ENCODE measurements at regions not wholly inside any gene's neighbourhood (a gene's known extent, or its start where the extent isn't known, plus 50 kb on each side); places are given as distances from the start of the nearest gene placed in this dataset.
"Not testable (repeated sequence)": the region's sequence is repeated elsewhere in the genome, so short reads cannot be mapped to it uniquely, and the experiment has no call there.

DNA sequence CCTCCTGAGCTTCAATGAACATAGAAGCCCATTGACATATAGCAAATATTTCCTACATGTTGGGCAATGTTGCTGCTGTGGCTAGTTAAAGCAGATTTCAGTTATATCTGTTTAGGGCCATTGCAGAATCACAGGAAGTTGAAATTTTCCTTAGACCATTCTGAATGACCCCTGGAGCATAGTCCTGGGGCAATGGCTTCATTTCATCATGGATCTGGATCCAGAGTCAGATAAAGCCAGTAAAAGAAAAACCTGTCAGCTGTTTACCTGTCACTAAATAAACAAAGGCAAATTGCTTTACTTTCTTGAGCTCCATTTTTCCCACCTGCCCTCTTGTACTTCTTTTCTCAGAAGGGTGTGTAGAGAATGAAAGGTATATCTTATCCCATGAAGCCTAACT, 494.0 kb upstream of the MAP3K7 start:
- TF ChIP-seq, protein P1, sequence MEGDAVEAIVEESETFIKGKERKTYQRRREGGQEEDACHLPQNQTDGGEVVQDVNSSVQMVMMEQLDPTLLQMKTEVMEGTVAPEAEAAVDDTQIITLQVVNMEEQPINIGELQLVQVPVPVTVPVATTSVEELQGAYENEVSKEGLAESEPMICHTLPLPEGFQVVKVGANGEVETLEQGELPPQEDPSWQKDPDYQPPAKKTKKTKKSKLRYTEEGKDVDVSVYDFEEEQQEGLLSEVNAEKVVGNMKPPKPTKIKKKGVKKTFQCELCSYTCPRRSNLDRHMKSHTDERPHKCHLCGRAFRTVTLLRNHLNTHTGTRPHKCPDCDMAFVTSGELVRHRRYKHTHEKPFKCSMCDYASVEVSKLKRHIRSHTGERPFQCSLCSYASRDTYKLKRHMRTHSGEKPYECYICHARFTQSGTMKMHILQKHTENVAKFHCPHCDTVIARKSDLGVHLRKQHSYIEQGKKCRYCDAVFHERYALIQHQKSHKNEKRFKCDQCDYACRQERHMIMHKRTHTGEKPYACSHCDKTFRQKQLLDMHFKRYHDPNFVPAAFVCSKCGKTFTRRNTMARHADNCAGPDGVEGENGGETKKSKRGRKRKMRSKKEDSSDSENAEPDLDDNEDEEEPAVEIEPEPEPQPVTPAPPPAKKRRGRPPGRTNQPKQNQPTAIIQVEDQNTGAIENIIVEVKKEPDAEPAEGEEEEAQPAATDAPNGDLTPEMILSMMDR (IDR thresholded peaks at IDR 0.05) = no peak
- ATAC-seq (ENCODE audit: low FRiP score) (no peak), DNase-seq (ENCODE audit: low spot score) (no peak)

DNA sequence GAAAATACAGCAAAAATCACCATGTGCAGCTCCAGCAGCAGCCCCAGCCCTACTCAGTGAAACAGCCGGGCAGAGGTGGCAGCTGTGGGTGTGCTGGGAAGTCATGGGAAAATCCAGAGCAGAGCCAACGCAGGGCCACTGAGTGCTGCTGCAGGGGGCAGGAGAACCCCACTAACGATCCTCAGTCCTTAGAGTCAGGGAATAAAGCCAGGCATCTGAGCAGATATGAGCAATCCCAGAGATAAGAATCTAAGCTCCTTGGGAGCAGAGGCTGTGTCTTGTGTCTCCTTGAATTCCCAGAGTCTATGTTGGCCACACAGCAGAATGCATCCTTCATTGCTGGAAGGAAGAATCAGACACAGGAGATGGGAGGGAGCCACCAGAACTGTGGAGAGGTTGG, 493.1 kb upstream of the MAP3K7 start:
- no peak for ATAC-seq (ENCODE audit: low FRiP score)
- DNase-seq (ENCODE audit: low spot score) = no peak
- TF ChIP-seq, protein P1 (IDR thresholded peaks at IDR 0.05) = no peak

DNA sequence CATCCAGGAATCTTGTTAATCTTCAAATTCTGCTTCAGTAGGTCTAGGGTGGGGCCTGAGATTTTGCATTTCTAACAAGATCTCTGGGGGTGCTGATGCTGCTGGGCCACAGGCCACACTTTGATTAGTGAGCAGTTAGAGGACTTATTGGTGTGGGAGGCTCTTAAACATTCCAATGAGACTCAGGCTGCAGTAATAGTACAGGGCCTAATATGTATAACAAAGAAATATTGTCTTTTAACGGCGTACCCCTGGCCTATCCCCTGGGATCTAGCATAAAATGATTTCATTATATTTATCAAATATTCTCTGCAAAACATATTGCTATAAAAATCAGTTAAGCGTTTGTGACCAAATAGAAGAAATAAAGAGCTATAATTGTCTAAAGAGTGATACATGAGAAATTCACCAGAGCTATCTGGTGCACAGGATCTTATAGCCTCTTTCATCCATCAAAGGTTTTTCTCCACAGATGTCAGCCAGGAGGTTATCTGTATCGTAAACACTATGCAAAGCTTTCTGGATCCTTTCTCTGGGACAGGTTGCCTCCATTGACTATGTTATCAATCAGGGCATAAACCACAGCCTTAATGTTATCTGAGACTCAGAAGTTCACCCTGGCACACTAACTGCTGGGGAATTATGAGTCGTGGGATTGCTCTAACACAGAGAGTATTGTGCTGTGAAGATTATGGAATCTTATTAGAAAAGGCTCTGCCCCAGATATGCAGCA, 488.5 kb upstream of the MAP3K7 start:
- no peak for ATAC-seq (ENCODE audit: low FRiP score)
- TF ChIP-seq, protein P1 (IDR thresholded peaks at IDR 0.05) = no peak
- DNase-seq (ENCODE audit: low spot score) = no peak

DNA sequence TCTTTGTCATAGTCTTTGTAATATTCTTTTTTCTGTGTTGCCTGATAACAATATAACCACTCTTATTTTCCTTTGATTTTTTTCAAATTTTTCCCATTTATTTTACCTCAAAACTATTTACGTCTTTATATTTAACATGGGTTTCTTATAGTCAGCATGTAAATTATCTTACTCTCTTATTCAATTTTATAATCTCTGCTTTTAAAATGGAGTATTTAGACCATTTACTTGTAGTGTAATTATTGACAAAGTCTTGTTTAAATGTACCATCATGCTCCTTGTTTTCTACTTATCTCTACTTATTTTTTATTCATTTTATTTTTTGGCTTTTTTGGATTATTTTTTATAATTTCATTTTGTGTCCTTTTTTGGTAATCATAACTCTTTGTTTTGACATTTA, 476.5 kb upstream of the MAP3K7 start:
- ATAC-seq (ENCODE audit: low FRiP score) (no peak), DNase-seq (ENCODE audit: low spot score) (no peak)
- TF ChIP-seq, protein P1 (IDR thresholded peaks at IDR 0.05) = no peak

DNA sequence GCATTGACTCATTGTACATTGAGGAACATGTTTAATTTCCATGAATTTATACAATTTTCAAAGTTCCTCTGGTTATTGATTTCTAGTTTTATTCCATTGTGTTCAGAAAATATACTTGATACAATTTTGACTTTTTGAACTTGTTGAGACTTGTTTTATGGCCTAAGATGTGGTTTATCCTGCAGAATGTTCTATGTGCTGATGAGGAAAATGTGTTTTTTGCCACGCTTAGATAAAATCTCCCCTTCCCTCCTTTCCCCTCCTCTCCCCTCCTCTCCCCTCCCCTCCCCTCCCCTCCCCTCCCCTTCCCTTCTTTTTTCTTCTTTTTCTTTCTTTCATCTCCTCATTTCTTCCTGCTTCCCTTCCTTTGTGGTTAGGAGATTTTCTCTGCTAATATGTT, 470.8 kb upstream of the MAP3K7 start:
- DNase-seq (ENCODE audit: low spot score) (no peak), ATAC-seq (ENCODE audit: low FRiP score) (no peak)
- TF ChIP-seq, protein P1 (IDR thresholded peaks at IDR 0.05) = no peak

DNA sequence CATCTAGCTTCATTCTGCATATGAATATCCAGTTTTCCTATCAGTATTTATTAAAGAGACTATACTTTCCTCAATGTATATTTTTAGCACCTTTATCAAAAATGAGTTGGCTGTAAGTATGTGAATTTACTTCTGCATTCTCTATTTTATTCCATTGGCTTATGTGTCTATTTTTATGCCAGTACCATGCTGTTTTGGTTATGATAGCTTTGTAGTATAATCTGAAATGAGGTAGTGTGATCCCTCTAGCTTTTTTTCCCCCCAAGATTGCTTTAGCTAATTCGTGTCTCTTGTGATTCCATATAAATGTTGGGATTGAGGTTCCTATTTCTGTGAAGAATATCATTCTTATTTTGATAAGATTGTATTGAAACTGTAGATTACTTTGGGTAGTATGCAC, 469.1 kb upstream of the MAP3K7 start:
- ATAC-seq (ENCODE audit: low FRiP score) (no peak), DNase-seq (ENCODE audit: low spot score) (no peak)
- TF ChIP-seq, protein P1 (IDR thresholded peaks at IDR 0.05) = no peak

DNA sequence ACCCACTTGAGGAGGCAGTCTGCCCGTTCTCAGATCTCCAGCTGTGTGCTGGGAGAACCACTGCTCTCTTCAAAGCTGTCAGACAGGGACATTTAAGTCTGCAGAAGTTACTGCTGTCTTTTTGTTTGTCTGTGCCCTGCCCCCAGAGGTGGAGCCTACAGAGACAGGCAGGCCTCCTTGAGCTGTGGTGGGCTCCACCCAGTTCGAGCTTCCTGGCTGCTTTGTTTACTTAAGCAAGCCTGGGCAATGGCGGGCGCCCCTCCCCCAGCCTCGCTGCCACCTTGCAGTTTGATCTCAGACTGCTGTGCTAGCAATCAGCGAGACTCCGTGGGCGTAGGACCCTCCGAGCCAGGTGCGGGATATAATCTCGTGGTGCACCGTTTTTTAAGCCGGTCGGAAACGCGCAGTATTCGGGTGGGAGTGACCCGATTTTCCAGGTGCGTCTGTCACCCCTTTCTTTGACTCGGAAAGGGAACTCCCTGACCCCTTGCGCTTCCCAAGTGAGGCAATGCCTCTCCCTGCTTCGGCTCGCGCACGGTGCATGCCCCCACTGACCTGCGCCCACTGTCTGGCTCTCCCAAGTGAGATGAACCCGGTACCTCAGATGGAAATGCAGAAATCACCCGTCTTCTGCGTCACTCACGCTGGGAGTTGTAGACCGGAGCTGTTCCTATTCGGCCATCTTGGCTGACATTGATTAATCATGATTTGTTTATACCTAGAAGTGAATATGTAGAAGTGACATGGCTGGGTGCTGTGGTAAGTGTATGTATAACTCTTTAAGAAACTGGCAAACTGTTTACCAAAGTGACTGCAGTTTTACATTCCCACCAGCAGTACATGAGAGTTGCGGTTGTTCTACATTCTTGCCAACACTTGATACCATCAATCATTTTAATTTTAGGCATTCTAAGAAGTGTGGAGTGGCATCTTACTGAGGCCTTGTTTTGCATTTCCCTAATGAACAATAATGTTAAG, 465.9 kb upstream of the MAP3K7 start:
- DNase-seq (ENCODE audit: low spot score); ATAC-seq (ENCODE audit: low FRiP score): not testable (repeated sequence)
